Endothelial cell of umbilical vein (primary cell): ENCODE measurements at regions not wholly inside any gene's neighbourhood (a gene's known extent, or its start where the extent isn't known, plus 50 kb on each side); places are given as distances from the start of the nearest gene placed in this dataset.

Source experiments
- BruUV-seq: library from RNA; stranded (reverse); fragments of 400-500 nt; replicated peaks from 2 replicates; lab custom pipeline; 2021; lab: Mats Ljungman, UMichigan
- CTCF ChIA-PET: fragments of 300-600, 350-600 bp; sonication (Branson Sonifier 250); formaldehyde crosslinking; loops from one replicate; lab custom pipeline; 2021; ENCODE audit warnings: antibody characterized with exemption, inconsistent platforms; lab: Charles Lee
- POLR2A ChIA-PET: fragments of 300-600, 350-600 bp; sonication (Branson Sonifier 250); formaldehyde crosslinking; loops from one replicate; lab custom pipeline; 2021; ENCODE audit warnings: antibody characterized with exemption, inconsistent platforms; lab: Charles Lee
- DNase-seq: peaks from one replicate; pipeline ENCODE4 v3.0.0-alpha.2; 2011; ENCODE audit warnings: low read depth, low spot score
- FAIRE-seq: peaks from 2 replicates; lab custom pipeline; 2011; peaks lifted over from hg19 to GRCh38; lab: Jason Lieb, UNC
- H2AFZ ChIP-seq: 2 replicates; pipeline ENCODE4 v1.6.0; 2012; ENCODE audit warnings: low read depth, low read length, control low read depth, inconsistent platforms
- H3K27ac ChIP-seq: 2 replicates; pipeline ENCODE4 v1.5.1; 2011; ENCODE audit warnings: low read depth, mild to moderate bottlenecking, control low read depth, low read length, moderate library complexity; ENCODE audit not compliant: insufficient read depth
- H3K27me3 ChIP-seq, 2 experiments: 2 replicates each; pipeline versions ENCODE4 v1.6.0 to v1.6.1; 2011; ENCODE audit warnings: low read length in 2 of 2, mixed read lengths in 1 of 2; ENCODE audit not compliant: control insufficient read depth in 2 of 2, insufficient read depth in 2 of 2
- H3K36me3 ChIP-seq, 2 experiments: 2 replicates in 1 of 2; 3 replicates in 1 of 2; pipeline ENCODE4 v1.5.1; 2011; ENCODE audit warnings: low read length in 2 of 2, mild to moderate bottlenecking in 1 of 2, moderate library complexity in 1 of 2; ENCODE audit not compliant: control insufficient read depth in 2 of 2, insufficient read depth in 2 of 2; ENCODE audit errors: extremely low read depth in 1 of 2
- H3K4me1 ChIP-seq: 3 replicates; pipeline ENCODE4 v1.5.1; 2011; ENCODE audit warnings: mild to moderate bottlenecking, low read length; ENCODE audit not compliant: control insufficient read depth, insufficient read depth; ENCODE audit errors: extremely low read depth
- H3K4me2 ChIP-seq: 2 replicates; pipeline ENCODE4 v1.6.1; 2011; ENCODE audit warnings: low read length, control low read depth, mixed read lengths; ENCODE audit not compliant: insufficient read depth
- H3K4me3 ChIP-seq, 3 experiments: fragments of 200-600 bp in 1 of 3; sonication (generic), shearing (Covaris generic) in 1 of 3; replicated peaks in 1 of 3; 2 replicates each; pipeline ENCODE4 v1.5.1; 2011 to 2016; ENCODE audit warnings: control low read depth in 3 of 3, low read length in 3 of 3, mild to moderate bottlenecking in 2 of 3, inconsistent platforms in 1 of 3, low read depth in 1 of 3, moderate library complexity in 1 of 3; ENCODE audit not compliant: insufficient read depth in 1 of 3
- H3K79me2 ChIP-seq: 2 replicates; pipeline ENCODE4 v1.6.0; 2012; ENCODE audit warnings: low read length, inconsistent platforms; ENCODE audit not compliant: control insufficient read depth, insufficient read depth
- H3K9ac ChIP-seq: replicated peaks from 2 replicates; pipeline ENCODE3; 2011; ENCODE audit warnings: low read length, control low read depth; ENCODE audit not compliant: insufficient read depth; ENCODE audit errors: extremely low read depth
- H3K9me1 ChIP-seq: replicated peaks from 3 replicates; pipeline ENCODE4 v1.6.0; 2011; ENCODE audit warnings: mild to moderate bottlenecking, low read length; ENCODE audit not compliant: control insufficient read depth, insufficient read depth; ENCODE audit errors: extremely low read depth
- H3K9me3 ChIP-seq: replicated peaks from 2 replicates; pipeline ENCODE4 v1.5.1; 2012; ENCODE audit warnings: low read length, inconsistent platforms; ENCODE audit not compliant: control insufficient read depth, insufficient read depth
- H4K20me1 ChIP-seq: replicated peaks from 2 replicates; pipeline ENCODE3; 2011; ENCODE audit warnings: mild to moderate bottlenecking, low read length; ENCODE audit not compliant: control insufficient read depth, insufficient read depth; ENCODE audit errors: extremely low read depth
- EZH2 ChIP-seq: IDR thresholded peaks from 2 replicates; pipeline ENCODE4 v1.6.1; 2012; ENCODE audit warnings: borderline replicate concordance, low read depth, mild to moderate bottlenecking, moderate library complexity, low read length, inconsistent platforms; ENCODE audit not compliant: severe bottlenecking
- FOS ChIP-seq: IDR thresholded peaks from 2 replicates; pipeline ENCODE4 v1.6.1; 2011; ENCODE audit warnings: mild to moderate bottlenecking, low read length, moderate library complexity, borderline replicate concordance; ENCODE audit not compliant: insufficient read depth
- GATA2 ChIP-seq: IDR thresholded peaks from 2 replicates; pipeline ENCODE4 v1.7.0; 2011; ENCODE audit warnings: low read depth, mild to moderate bottlenecking, moderate library complexity, mixed read lengths, low read length; ENCODE audit not compliant: insufficient read length, insufficient read depth
- JUN ChIP-seq: IDR thresholded peaks from 2 replicates; pipeline ENCODE4 v1.6.1; 2011; ENCODE audit warnings: borderline replicate concordance, low read depth; ENCODE audit not compliant: insufficient read length, insufficient read depth
- MYC ChIP-seq: IDR thresholded peaks from one replicate; pipeline ENCODE4 v1.6.1; 2011; ENCODE audit warnings: mild to moderate bottlenecking, low read depth, low read length
- POLR2A ChIP-seq: IDR thresholded peaks from 2 replicates; pipeline ENCODE4 v1.6.1; 2012; ENCODE audit warnings: low read depth, mild to moderate bottlenecking, control low read depth, low read length
- POLR2AphosphoS5 ChIP-seq: IDR thresholded peaks from 2 replicates; pipeline ENCODE4 v1.6.1; 2012; ENCODE audit warnings: low read depth, mild to moderate bottlenecking, control low read depth, low read length, moderate library complexity; ENCODE audit not compliant: insufficient read depth
- dilution Hi-C: fragments of 300-500 bp; cut with MboI; formaldehyde crosslinking; loops from one replicate; pipeline ENCODE4 v1.15.0; 2019; ENCODE audit warnings: low sequenced_read_pairs; ENCODE audit not compliant: extremely low pct_ligation_motif_present
- intact Hi-C: fragments of 100-400 bp; cut with micrococcal nuclease; formaldehyde crosslinking; loops from one replicate; pipeline ENCODE4 v1.10.0; 2022
- TF ChIP-seq, protein P1 (sequence below): IDR thresholded peaks from 2 replicates; pipeline ENCODE4 v1.6.1; 2011; ENCODE audit not compliant: insufficient read depth, insufficient read length
- TF ChIP-seq, protein P2 (sequence below), 2 donors: IDR thresholded peaks; 1 replicate in 1 of 2; 2 replicates in 1 of 2; pipeline ENCODE4 v1.5.1; 2011; ENCODE audit warnings: low read length in 2 of 2, mild to moderate bottlenecking in 2 of 2, moderate library complexity in 2 of 2, control low read depth in 1 of 2, inconsistent platforms in 1 of 2, low read depth in 1 of 2; ENCODE audit not compliant: insufficient read depth in 1 of 2; ENCODE audit errors: extremely low read depth in 1 of 2

DNA sequence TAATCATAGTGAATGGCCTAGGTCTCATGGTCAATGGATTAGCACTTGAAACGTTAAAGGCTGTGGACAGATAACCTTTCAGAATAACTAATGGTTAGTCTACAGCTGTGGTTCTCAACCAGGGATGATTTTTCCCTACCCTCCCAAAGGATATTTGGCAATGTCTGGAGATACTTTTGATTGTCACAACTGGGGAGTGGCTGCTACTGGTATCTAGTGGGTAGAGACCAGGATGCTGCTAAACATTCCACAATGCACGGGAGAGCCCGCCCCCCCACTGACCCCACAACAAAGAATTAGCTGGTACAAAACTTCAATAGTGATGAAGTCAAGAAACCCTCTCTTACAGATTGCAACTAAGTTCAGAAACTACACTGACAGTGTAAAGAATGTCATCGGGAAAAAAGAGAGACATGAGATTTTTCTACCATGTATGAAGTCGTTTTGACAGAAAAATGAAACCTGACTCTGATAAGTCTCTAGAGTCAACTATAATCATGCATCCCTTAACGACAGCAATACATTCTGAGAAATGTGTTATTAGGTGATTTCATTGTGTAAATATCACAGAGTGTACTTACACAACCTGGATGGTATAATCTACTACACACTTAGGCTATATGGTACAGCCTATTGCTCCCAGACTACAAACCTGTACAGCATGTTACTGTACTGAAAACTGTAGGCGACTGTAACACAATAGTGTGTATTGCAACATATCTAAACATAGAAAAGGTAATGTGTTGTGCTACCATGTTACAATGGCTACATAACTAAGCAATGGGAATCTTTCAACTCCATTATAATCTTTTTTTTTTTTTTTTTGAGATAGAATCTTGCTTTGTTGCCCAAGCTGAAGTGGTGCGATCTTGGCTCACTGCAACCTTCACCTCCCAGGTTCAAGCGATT, 49.7 kb upstream of the PRDX6 start:
- Histone ChIP-seq H3K27ac (no peak overlapping the region), H3K9me3 (no peaks in the 10 kb centered on the region), H3K4me3 (no peak overlapping the region), H3K4me2 (no peak overlapping the region), H3K9me1 (no peaks in the 10 kb centered on the region), H3K79me2 (no peaks in the 10 kb centered on the region), H4K20me1 (no peaks in the 10 kb centered on the region), H3K4me1 (peaks cover 12% of the 10 kb centered on the region), H2AFZ (no peak overlapping the region), H3K9ac (no peak overlapping the region), H3K36me3 (no peaks in the 10 kb centered on the region), H3K27me3 (no peaks in the 10 kb centered on the region)
- ChIA-PET CTCF (interaction anchor here (1.0 to 1.1 kb wide), 2 partner anchors 398 to 835 kb away, joined by 3 read pairs; no protein-coding TSS in a partner anchor), POLR2A (no interaction called here)
- no peak for TF ChIP-seq FOS
- no peak for TF ChIP-seq POLR2A
- TF ChIP-seq, protein P1, sequence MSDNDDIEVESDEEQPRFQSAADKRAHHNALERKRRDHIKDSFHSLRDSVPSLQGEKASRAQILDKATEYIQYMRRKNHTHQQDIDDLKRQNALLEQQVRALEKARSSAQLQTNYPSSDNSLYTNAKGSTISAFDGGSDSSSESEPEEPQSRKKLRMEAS: no peak
- TF ChIP-seq EZH2: no peak
- TF ChIP-seq GATA2: no peak
- no peak for TF ChIP-seq MYC
- TF ChIP-seq, protein P2, sequence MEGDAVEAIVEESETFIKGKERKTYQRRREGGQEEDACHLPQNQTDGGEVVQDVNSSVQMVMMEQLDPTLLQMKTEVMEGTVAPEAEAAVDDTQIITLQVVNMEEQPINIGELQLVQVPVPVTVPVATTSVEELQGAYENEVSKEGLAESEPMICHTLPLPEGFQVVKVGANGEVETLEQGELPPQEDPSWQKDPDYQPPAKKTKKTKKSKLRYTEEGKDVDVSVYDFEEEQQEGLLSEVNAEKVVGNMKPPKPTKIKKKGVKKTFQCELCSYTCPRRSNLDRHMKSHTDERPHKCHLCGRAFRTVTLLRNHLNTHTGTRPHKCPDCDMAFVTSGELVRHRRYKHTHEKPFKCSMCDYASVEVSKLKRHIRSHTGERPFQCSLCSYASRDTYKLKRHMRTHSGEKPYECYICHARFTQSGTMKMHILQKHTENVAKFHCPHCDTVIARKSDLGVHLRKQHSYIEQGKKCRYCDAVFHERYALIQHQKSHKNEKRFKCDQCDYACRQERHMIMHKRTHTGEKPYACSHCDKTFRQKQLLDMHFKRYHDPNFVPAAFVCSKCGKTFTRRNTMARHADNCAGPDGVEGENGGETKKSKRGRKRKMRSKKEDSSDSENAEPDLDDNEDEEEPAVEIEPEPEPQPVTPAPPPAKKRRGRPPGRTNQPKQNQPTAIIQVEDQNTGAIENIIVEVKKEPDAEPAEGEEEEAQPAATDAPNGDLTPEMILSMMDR (IDR thresholded peaks at IDR 0.05; ENCODE audit: extremely low read depth in 1 of 2, insufficient read depth in 1 of 2, low read depth in 1 of 2, low read length in 2 of 2): no peak
- TF ChIP-seq JUN: no peak
- no peak for TF ChIP-seq POLR2AphosphoS5
- no TSS peak for BruUV-seq
- dilution Hi-C loops: no loop called here
- no peak for DNase-seq
- FAIRE-seq: no peak
- intact Hi-C loops: no loop called here
